ENCODE measurements at regions not wholly inside any gene's neighbourhood (a gene's known extent, or its start where the extent isn't known, plus 50 kb on each side); places are given as distances from the start of the nearest gene placed in this dataset.

GRCh38 chr12:27875677-27876076, 95.6 kb upstream of the MANSC4 start:
- TF ChIP-seq CTCF (IDR thresholded peaks at IDR 0.05; ENCODE audit: low read length, missing control alignments) = no peak
- DNase-seq (ENCODE audit: low read depth) = no peak
- no peak overlapping the region for H3K4me3 ChIP-seq (replicated peaks; ENCODE audit: low read depth, low read length)

GRCh38 chr12:27873010-27873409, 93.0 kb upstream of the MANSC4 start:
- no peak for DNase-seq (ENCODE audit: low read depth)
- TF ChIP-seq CTCF (IDR thresholded peaks at IDR 0.05; ENCODE audit: low read length, missing control alignments) = no peak
- no peak overlapping the region for H3K4me3 ChIP-seq (replicated peaks; ENCODE audit: low read depth, low read length)

- no peak overlapping the region for H3K4me3 ChIP-seq (replicated peaks; ENCODE audit: low read depth, low read length)
- no peak for DNase-seq (ENCODE audit: low read depth)
- no peak for TF ChIP-seq CTCF (IDR thresholded peaks at IDR 0.05; ENCODE audit: low read length, missing control alignments)
Observed at GRCh38 chr12:27871946-27872345, 91.9 kb upstream of the MANSC4 start.

- peak; percentile 45 for DNase-seq (ENCODE audit: low read depth)
- TF ChIP-seq CTCF (IDR thresholded peaks at IDR 0.05; ENCODE audit: low read length, missing control alignments) = no peak
- no peak overlapping the region for H3K4me3 ChIP-seq (replicated peaks; ENCODE audit: low read depth, low read length)
Observed at GRCh38 chr12:27870939-27871338, 90.9 kb upstream of the MANSC4 start.

DNA sequence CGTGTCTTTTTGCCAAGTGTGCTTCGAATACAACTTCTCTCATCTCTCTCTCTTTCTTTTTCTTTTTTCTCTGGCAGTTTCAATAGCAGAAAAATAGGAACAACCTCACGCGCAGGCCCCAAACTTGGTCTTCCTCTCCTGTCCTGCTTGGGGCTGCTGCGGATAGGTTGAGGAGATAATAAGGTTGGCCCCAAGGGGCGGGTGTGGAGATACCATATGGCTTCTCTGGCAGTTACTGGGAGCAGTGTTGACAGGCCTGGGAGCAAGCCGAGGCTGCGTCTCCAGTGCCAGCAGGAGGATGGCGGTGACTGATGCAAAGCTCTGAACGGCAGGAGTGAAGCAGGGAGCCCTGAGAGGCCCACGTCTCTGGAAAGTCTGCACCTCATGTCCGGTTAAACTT, 89.5 kb upstream of the MANSC4 start:
- H3K4me3 ChIP-seq (replicated peaks; ENCODE audit: low read depth, low read length) = no peak overlapping the region
- TF ChIP-seq CTCF (IDR thresholded peaks at IDR 0.05; ENCODE audit: low read length, missing control alignments) = no peak
- DNase-seq (ENCODE audit: low read depth) = peak; percentile 23

DNA sequence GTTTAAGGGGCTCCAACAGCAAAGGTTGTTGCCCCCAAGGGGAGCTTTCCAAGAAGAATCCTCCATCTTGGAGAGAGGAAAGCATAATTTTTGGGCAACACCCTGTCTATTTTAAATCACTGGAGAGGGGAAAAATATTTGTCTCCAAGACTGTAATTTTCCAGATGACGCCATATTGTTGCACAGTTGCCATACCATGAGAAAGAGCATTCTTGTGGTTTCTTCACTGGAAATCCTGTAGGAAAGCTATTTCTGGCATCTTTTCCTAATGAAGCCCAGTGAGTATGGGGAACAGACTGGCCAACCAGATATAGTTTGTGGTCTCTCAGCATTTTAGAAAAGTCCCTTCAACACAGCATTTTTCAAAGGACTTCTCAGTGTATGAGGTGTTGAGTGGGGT, 88.1 kb upstream of the MANSC4 start:
- H3K4me3 ChIP-seq (replicated peaks; ENCODE audit: low read depth, low read length) = no peak overlapping the region
- peak; percentile 84 for DNase-seq (ENCODE audit: low read depth)
- TF ChIP-seq CTCF (IDR thresholded peaks at IDR 0.05; ENCODE audit: low read length, missing control alignments) = no peak

GRCh38 chr12:27866373-27867101, 86.5 kb upstream of the MANSC4 start:
- no peak for TF ChIP-seq CTCF (IDR thresholded peaks at IDR 0.05; ENCODE audit: low read length, missing control alignments)
- DNase-seq (ENCODE audit: low read depth) = peak; percentile 62
- no peak overlapping the region for H3K4me3 ChIP-seq (replicated peaks; ENCODE audit: low read depth, low read length)

Data from fibroblast of pulmonary artery (primary cell).